CD14-positive monocyte (primary cell): ENCODE measurements at regions not wholly inside any gene's neighbourhood (a gene's known extent, or its start where the extent isn't known, plus 50 kb on each side); places are given as distances from the start of the nearest gene placed in this dataset.

Experiments used
- DNase-seq, 3 donors: peaks; one replicate each; pipeline ENCODE4 v3.0.0-alpha.2; 2011 to 2022
- H2AFZ ChIP-seq: 2 replicates; pipeline ENCODE4 v1.6.0; 2012; ENCODE audit warnings: mild to moderate bottlenecking, low read depth, low read length, inconsistent platforms; ENCODE audit not compliant: insufficient read depth, poor library complexity, severe bottlenecking
- H3K27ac ChIP-seq, 2 donors: 1 replicate in 1 of 2; 2 replicates in 1 of 2; pipeline ENCODE4 v1.5.1; 2012 to 2013; ENCODE audit warnings: low read length in 2 of 2, control low read depth in 1 of 2, inconsistent platforms in 1 of 2, low read depth in 1 of 2, mild to moderate bottlenecking in 1 of 2
- H3K27me3 ChIP-seq, 2 donors: one replicate each; pipeline versions ENCODE4 v1.6.0 to v1.6.1; 2011 to 2013; ENCODE audit warnings: low read length in 2 of 2; ENCODE audit not compliant: control insufficient read depth in 2 of 2, insufficient read depth in 2 of 2
- H3K36me3 ChIP-seq, 2 donors: replicated peaks in 1 of 2; 1 replicate in 1 of 2; 2 replicates in 1 of 2; pipeline versions ENCODE4 v1.5.1 to v1.6.1; 2012 to 2013; ENCODE audit warnings: low read length in 2 of 2, control low read depth in 1 of 2, inconsistent platforms in 1 of 2, mild to moderate bottlenecking in 1 of 2; ENCODE audit not compliant: insufficient read depth in 2 of 2, control insufficient read depth in 1 of 2
- H3K4me1 ChIP-seq, 2 donors: 1 replicate in 1 of 2; 2 replicates in 1 of 2; pipeline versions ENCODE4 v1.5.1 to v1.6.1; 2012 to 2013; ENCODE audit warnings: low read length in 2 of 2, control low read depth in 1 of 2, inconsistent platforms in 1 of 2, mild to moderate bottlenecking in 1 of 2, moderate library complexity in 1 of 2; ENCODE audit not compliant: insufficient read depth in 2 of 2, control insufficient read depth in 1 of 2
- H3K4me2 ChIP-seq: replicated peaks from 2 replicates; pipeline ENCODE3; 2012; ENCODE audit warnings: low read length, moderate library complexity, mild to moderate bottlenecking; ENCODE audit not compliant: poor library complexity, severe bottlenecking; ENCODE audit errors: extremely low read depth
- H3K4me3 ChIP-seq, 3 experiments: fragments of 200-600 bp in 1 of 3; sonication (generic) in 1 of 3; replicated peaks in 1 of 3; 1 replicate in 2 of 3; 2 replicates in 1 of 3; pipeline ENCODE4 v1.5.1; 2011 to 2013; ENCODE audit warnings: low read length in 3 of 3, mild to moderate bottlenecking in 3 of 3, control low read depth in 2 of 3, low read depth in 2 of 3, inconsistent platforms in 1 of 3, moderate library complexity in 1 of 3
- H3K79me2 ChIP-seq: 2 replicates; pipeline ENCODE4 v1.6.0; 2012; ENCODE audit warnings: mild to moderate bottlenecking, control low read depth, inconsistent platforms, low read length, moderate library complexity; ENCODE audit not compliant: insufficient read depth
- H3K9ac ChIP-seq: 2 replicates; pipeline ENCODE4 v1.6.0; 2017; ENCODE audit warnings: low read length, mild to moderate bottlenecking; ENCODE audit not compliant: insufficient read depth, poor library complexity, severe bottlenecking
- H3K9me3 ChIP-seq, 2 donors: replicated peaks in 1 of 2; 1 replicate in 1 of 2; 2 replicates in 1 of 2; pipeline versions ENCODE4 v1.5.1 to v1.6.1; 2012 to 2013; ENCODE audit warnings: low read length in 2 of 2, control low read depth in 1 of 2; ENCODE audit not compliant: control insufficient read depth in 1 of 2, insufficient read depth in 1 of 2
- H4K20me1 ChIP-seq: 2 replicates; pipeline ENCODE4 v1.6.0; 2012; ENCODE audit warnings: mild to moderate bottlenecking, low read length, control low read depth, moderate library complexity; ENCODE audit not compliant: insufficient read depth
- H3K27ac Mint-ChIP-seq, 7 donors: one replicate each; pipeline ENCODE4 v1.8.0; 2020; ENCODE audit warnings: mild to moderate bottlenecking in 7 of 7, mixed read lengths in 7 of 7, moderate library complexity in 6 of 7, inconsistent platforms in 2 of 7
- H3K27me3 Mint-ChIP-seq, 3 donors: one replicate each; pipeline ENCODE4 v1.8.0; 2021 to 2022; ENCODE audit warnings: low read depth in 3 of 3, mild to moderate bottlenecking in 3 of 3, mixed read lengths in 3 of 3, moderate library complexity in 3 of 3, inconsistent platforms in 1 of 3
- H3K36me3 Mint-ChIP-seq, 2 donors: one replicate each; pipeline ENCODE4 v1.8.0; 2020; ENCODE audit warnings: mixed read lengths in 2 of 2, inconsistent platforms in 1 of 2, mild to moderate bottlenecking in 1 of 2
- H3K4me1 Mint-ChIP-seq: one replicate; pipeline ENCODE4 v1.8.0; 2020; ENCODE audit warnings: mild to moderate bottlenecking, mixed read lengths
- H3K4me3 Mint-ChIP-seq, 2 donors: one replicate each; pipeline ENCODE4 v1.8.0; 2020; ENCODE audit warnings: mild to moderate bottlenecking in 2 of 2, mixed read lengths in 2 of 2, moderate library complexity in 1 of 2
- H3K9me3 Mint-ChIP-seq, 7 donors: one replicate each; pipeline ENCODE4 v1.8.0; 2020 to 2022; ENCODE audit warnings: mixed read lengths in 7 of 7, mild to moderate bottlenecking in 6 of 7, moderate library complexity in 6 of 7, inconsistent platforms in 2 of 7
- CTCF ChIP-seq: fragments of 200-600 bp; IDR thresholded peaks from one replicate; pipeline ENCODE4 v1.8.0; 2022; ENCODE audit warnings: antibody characterized with exemption, mild to moderate bottlenecking
- WGBS: methylation state at CpG from one replicate; pipeline ENCODE4 v1.1.5; 2013; ENCODE audit warnings: missing lambda C conversion rate; ENCODE audit not compliant: insufficient coverage; 5-methylcytosine and 5-hydroxymethylcytosine counted together
- intact Hi-C, 2 donors: fragments of 100-400 bp; cut with micrococcal nuclease; formaldehyde crosslinking; loops; one replicate each; pipeline versions ENCODE4 v1.15.0 to v1.15.1; 2023

DNA sequence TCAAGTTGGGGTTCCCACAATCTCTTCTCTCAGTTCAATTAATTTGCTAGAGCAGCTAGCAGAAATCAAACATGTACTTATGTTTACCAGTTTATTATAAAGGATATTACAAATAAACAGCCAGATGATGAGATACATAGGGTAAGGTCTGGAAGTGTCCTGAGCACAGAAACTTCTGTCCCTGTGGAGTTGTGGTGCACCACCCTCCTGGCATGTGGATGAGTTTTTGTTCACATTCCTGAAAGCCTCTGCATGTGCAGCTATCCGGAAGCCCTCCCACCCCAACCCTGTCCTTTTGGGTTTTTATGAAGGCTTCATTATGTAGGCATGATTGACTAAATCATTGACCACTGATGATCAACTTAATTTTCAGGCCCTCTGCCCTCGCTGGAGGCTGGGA is 791.2 kb upstream of the ZNF608 start:
- Histone ChIP-seq H3K27ac (no peak overlapping the region), H3K36me3 (no peaks in the 10 kb centered on the region), H3K9ac (no peak overlapping the region), H4K20me1 (no peaks in the 10 kb centered on the region), H2AFZ (no peak overlapping the region), H3K27me3 (no peaks in the 10 kb centered on the region), H3K9me3 (peaks cover 10 to 17% of the 10 kb centered on the region in 2 donors), H3K4me3 (no peak overlapping the region), H3K4me1 (no peaks in the 10 kb centered on the region), H3K79me2 (no peaks in the 10 kb centered on the region), H3K4me2 (no peak overlapping the region)
- peaks cover 2% of the 10 kb centered on the region in 3 donors for H3K27me3 Mint-ChIP-seq
- no peaks in the 10 kb centered on the region for H3K4me1 Mint-ChIP-seq
- H3K36me3 Mint-ChIP-seq: no peaks in the 10 kb centered on the region
- no CpG with 5 or more reads among the region's 2 CpGs for WGBS
- no peak for TF ChIP-seq CTCF
- intact Hi-C loops: no loop called here
- H3K9me3 Mint-ChIP-seq: peaks cover 8 to 17% (median 10%) of the 10 kb centered on the region in 7 donors
- H3K4me3 Mint-ChIP-seq: no peak overlapping the region
- no peak for DNase-seq
- no peak overlapping the region for H3K27ac Mint-ChIP-seq

- WGBS: no CpG with 5 or more reads among the region's 2 CpGs
- Mint-ChIP-seq H3K4me3 (no peak overlapping the region), H3K36me3 (no peaks in the 10 kb centered on the region), H3K9me3 (peaks cover 7 to 15% (median 9%) of the 10 kb centered on the region in 7 donors), H3K4me1 (no peaks in the 10 kb centered on the region), H3K27ac (no peak overlapping the region), H3K27me3 (peaks cover 2% of the 10 kb centered on the region in 3 donors)
- Histone ChIP-seq H3K27ac (no peak overlapping the region), H3K9ac (no peak overlapping the region), H3K27me3 (no peaks in the 10 kb centered on the region), H3K36me3 (no peaks in the 10 kb centered on the region), H3K79me2 (no peaks in the 10 kb centered on the region), H4K20me1 (no peaks in the 10 kb centered on the region), H3K4me1 (no peaks in the 10 kb centered on the region), H3K4me3 (no peak overlapping the region), H3K9me3 (peaks cover 10 to 17% of the 10 kb centered on the region in 2 donors), H3K4me2 (no peak overlapping the region), H2AFZ (no peak overlapping the region)
- no peak for TF ChIP-seq CTCF
- no peak for DNase-seq
- intact Hi-C loops: no loop called here
Measured at GRCh38 chr5:125538469-125538868, 792.0 kb upstream of the ZNF608 start.
